HG02840 (cell line): ENCODE measurements at regions not wholly inside any gene's neighbourhood (a gene's known extent, or its start where the extent isn't known, plus 50 kb on each side); places are given as distances from the start of the nearest gene placed in this dataset.

Experiments
- ATAC-seq: cut with Tn5 transposase; IDR thresholded peaks from one replicate; pipeline ENCODE4 v1.9.1; 2021; ENCODE audit warnings: mild to moderate bottlenecking, moderate library complexity, moderate number of reproducible peaks; ENCODE audit not compliant: unreplicated experiment, low FRiP score

- no peak for ATAC-seq
These were observed 383.3 kb upstream of the ROBO2 start for GRCh38 chr3:76656531-76657070.

- ATAC-seq: no peak
These were observed 382.0 kb upstream of the ROBO2 start for GRCh38 chr3:76657909-76658308.

- no peak for ATAC-seq
These were observed 378.2 kb upstream of the ROBO2 start for GRCh38 chr3:76661527-76662250.

- ATAC-seq: no peak
These were observed 375.1 kb upstream of the ROBO2 start for GRCh38 chr3:76664816-76665215.

- no peak for ATAC-seq
These were observed 371.2 kb upstream of the ROBO2 start for GRCh38 chr3:76668653-76669052.

GRCh38 chr3:76669322-76669721 lies 370.6 kb upstream of the ROBO2 start:
- ATAC-seq: no peak

- ATAC-seq: no peak
These were observed 366.7 kb upstream of the ROBO2 start for GRCh38 chr3:76673171-76673570.

- no peak for ATAC-seq
These were observed 360.4 kb upstream of the ROBO2 start for GRCh38 chr3:76679541-76679940.

- ATAC-seq: no peak
These were observed 356.6 kb upstream of the ROBO2 start for GRCh38 chr3:76683256-76683655.

GRCh38 chr3:76684946-76685345 lies 355.0 kb upstream of the ROBO2 start:
- no peak for ATAC-seq

- no peak for ATAC-seq
These were observed 354.0 kb upstream of the ROBO2 start for GRCh38 chr3:76685858-76686257.

- ATAC-seq: no peak
These were observed 352.9 kb upstream of the ROBO2 start for GRCh38 chr3:76687019-76687418.

- no peak for ATAC-seq
These were observed 345.8 kb upstream of the ROBO2 start for GRCh38 chr3:76694063-76694462.

- no peak for ATAC-seq
These were observed 341.7 kb upstream of the ROBO2 start for GRCh38 chr3:76698136-76698706.

GRCh38 chr3:76699846-76700245 lies 340.1 kb upstream of the ROBO2 start:
- ATAC-seq: no peak

GRCh38 chr3:76700323-76700722 lies 339.6 kb upstream of the ROBO2 start:
- no peak for ATAC-seq

- ATAC-seq: no peak
These were observed 337.2 kb upstream of the ROBO2 start for GRCh38 chr3:76702676-76703075.

GRCh38 chr3:76715426-76715825 lies 324.5 kb upstream of the ROBO2 start:
- no peak for ATAC-seq

GRCh38 chr3:76723366-76723765 lies 316.5 kb upstream of the ROBO2 start:
- no peak for ATAC-seq

- no peak for ATAC-seq
These were observed 315.8 kb upstream of the ROBO2 start for GRCh38 chr3:76724075-76724474.

- ATAC-seq: no peak
These were observed 315.2 kb upstream of the ROBO2 start for GRCh38 chr3:76724706-76725105.

- ATAC-seq: no peak
These were observed 313.9 kb upstream of the ROBO2 start for GRCh38 chr3:76726034-76726433.
